GM19455 (cell line): ENCODE measurements at regions not wholly inside any gene's neighbourhood (a gene's known extent, or its start where the extent isn't known, plus 50 kb on each side); places are given as distances from the start of the nearest gene placed in this dataset.

ENCODE experiments used
- ATAC-seq: cut with Tn5 transposase; IDR thresholded peaks from one replicate; pipeline ENCODE4 v1.9.1; 2021; ENCODE audit not compliant: unreplicated experiment

GRCh38 chr3:124174910-124175874, 183.3 kb upstream of the ROPN1 start:
- ATAC-seq = no peak

GRCh38 chr3:124177071-124177470, 185.1 kb upstream of the ROPN1 start:
- ATAC-seq = no peak

- ATAC-seq = no peak
Measured at GRCh38 chr3:124178531-124178930, 186.6 kb upstream of the ROPN1 start.

- no peak for ATAC-seq
Measured at GRCh38 chr3:124200407-124200806, 208.5 kb upstream of the ROPN1 start.

GRCh38 chr3:124201226-124201625, 209.3 kb upstream of the ROPN1 start:
- ATAC-seq = no peak

- no peak for ATAC-seq
Measured at GRCh38 chr3:124201786-124202185, 209.9 kb upstream of the ROPN1 start.

GRCh38 chr3:124202754-124203153, 210.8 kb upstream of the ROPN1 start:
- ATAC-seq = no peak

- no peak for ATAC-seq
Measured at GRCh38 chr3:124203292-124203691, 211.4 kb upstream of the ROPN1 start.

GRCh38 chr3:124206225-124207055, 214.5 kb upstream of the ROPN1 start:
- no peak for ATAC-seq

- ATAC-seq = no peak
Measured at GRCh38 chr3:124207077-124207476, 215.2 kb upstream of the ROPN1 start.

GRCh38 chr3:124207873-124208485, 216.1 kb upstream of the ROPN1 start:
- peak; percentile 89 for ATAC-seq

- ATAC-seq = no peak
Measured at GRCh38 chr3:124209426-124209825, 217.5 kb upstream of the ROPN1 start.

GRCh38 chr3:124210899-124211298, 219.0 kb upstream of the ROPN1 start:
- no peak for ATAC-seq

GRCh38 chr3:124213641-124214040, 221.7 kb upstream of the ROPN1 start:
- no peak for ATAC-seq

GRCh38 chr3:124217542-124217941, 225.6 kb upstream of the ROPN1 start:
- no peak for ATAC-seq

- no peak for ATAC-seq
Measured at GRCh38 chr3:124221422-124221821, 229.5 kb upstream of the ROPN1 start.

GRCh38 chr3:124223853-124224252, 231.9 kb upstream of the ROPN1 start:
- ATAC-seq = no peak

- ATAC-seq = no peak
Measured at GRCh38 chr3:124227150-124227630, 235.3 kb upstream of the ROPN1 start.

GRCh38 chr3:124229420-124229819, 237.5 kb upstream of the ROPN1 start:
- no peak for ATAC-seq

GRCh38 chr3:124229836-124230235, 237.9 kb upstream of the ROPN1 start:
- no peak for ATAC-seq

- ATAC-seq = no peak
Measured at GRCh38 chr3:124230432-124230831, 238.5 kb upstream of the ROPN1 start.
